Activated naive CD4-positive, alpha-beta T cell treated with Interleukin-2 at 50 U/mL for 16 hours (primary cell): ENCODE measurements at regions not wholly inside any gene's neighbourhood (a gene's known extent, or its start where the extent isn't known, plus 50 kb on each side); places are given as distances from the start of the nearest gene placed in this dataset.

Experiments used
- DNase-seq: peaks from one replicate; pipeline ENCODE4 v3.0.0-alpha.2; 2020

GRCh38 chr4:12791536-12791935, 692.6 kb downstream of the RAB28 start:
- no peak for DNase-seq

GRCh38 chr4:12787261-12787660, 696.9 kb downstream of the RAB28 start:
- no peak for DNase-seq

- DNase-seq: no peak
Measured at GRCh38 chr4:12778706-12779105, 705.4 kb downstream of the RAB28 start.

GRCh38 chr4:12778191-12778590, 705.9 kb downstream of the RAB28 start:
- DNase-seq: no peak

- DNase-seq: no peak
Measured at GRCh38 chr4:12770351-12770750, 713.8 kb downstream of the RAB28 start.

GRCh38 chr4:12761694-12762093, 722.4 kb downstream of the RAB28 start:
- DNase-seq: no peak

- DNase-seq: no peak
Measured at GRCh38 chr4:12747154-12747553, 737.0 kb downstream of the RAB28 start.

- no peak for DNase-seq
Measured at GRCh38 chr4:12746221-12746620, 737.9 kb downstream of the RAB28 start.

GRCh38 chr4:12734586-12734985, 749.6 kb downstream of the RAB28 start:
- no peak for DNase-seq

- no peak for DNase-seq
Measured at GRCh38 chr4:12729384-12729783, 754.8 kb downstream of the RAB28 start.

GRCh38 chr4:12724510-12724909, 759.6 kb downstream of the RAB28 start:
- no peak for DNase-seq

- DNase-seq: no peak
Measured at GRCh38 chr4:12723849-12724447, 760.2 kb downstream of the RAB28 start.

- no peak for DNase-seq
Measured at GRCh38 chr4:12716896-12717295, 767.2 kb downstream of the RAB28 start.

- no peak for DNase-seq
Measured at GRCh38 chr4:12712648-12713339, 771.3 kb downstream of the RAB28 start.

GRCh38 chr4:12707381-12708175, 776.6 kb downstream of the RAB28 start:
- no peak for DNase-seq

GRCh38 chr4:12703036-12703435, 781.1 kb downstream of the RAB28 start:
- no peak for DNase-seq

- no peak for DNase-seq
Measured at GRCh38 chr4:12701384-12701783, 782.8 kb downstream of the RAB28 start.

- DNase-seq: no peak
Measured at GRCh38 chr4:12697970-12698369, 786.2 kb downstream of the RAB28 start.

GRCh38 chr4:12692815-12693214, 791.3 kb downstream of the RAB28 start:
- no peak for DNase-seq

GRCh38 chr4:12691168-12691567, 793.0 kb downstream of the RAB28 start:
- no peak for DNase-seq

- DNase-seq: no peak
Measured at GRCh38 chr4:12689457-12689856, 794.7 kb downstream of the RAB28 start.

- DNase-seq: no peak
Measured at GRCh38 chr4:12679217-12679616, 804.9 kb downstream of the RAB28 start.

- no peak for DNase-seq
Measured at GRCh38 chr4:12674184-12674583, 810.0 kb downstream of the RAB28 start.

- DNase-seq: no peak
Measured at GRCh38 chr4:12672303-12672702, 811.8 kb downstream of the RAB28 start.
